HepG2 (cell line): ENCODE measurements at regions not wholly inside any gene's neighbourhood (a gene's known extent, or its start where the extent isn't known, plus 50 kb on each side); places are given as distances from the start of the nearest gene placed in this dataset.

Experiments
- ETV6 ChIP-seq: sonication (generic); formaldehyde crosslinking; conservative IDR thresholded peaks from 2 replicates; pipeline ENCODE4 v1.4.0; 2020; ENCODE audit warnings: missing genetic modification reagents
- EZH2 ChIP-seq: conservative IDR thresholded peaks from 2 replicates; pipeline ENCODE4 v1.6.1; 2012; ENCODE audit warnings: mild to moderate bottlenecking, low read depth, low read length, moderate library complexity
- GMEB2 ChIP-seq: IDR thresholded peaks from 2 replicates; pipeline ENCODE4 v1.6.1; 2016; ENCODE audit warnings: missing biosample characterization, missing genetic modification reagents, low read depth
- ZNF75D ChIP-seq: sonication (generic); formaldehyde crosslinking; IDR thresholded peaks from 2 replicates; pipeline ENCODE4 v1.8.1; 2023; ENCODE audit warnings: missing genetic modification reagents, mild to moderate bottlenecking, borderline replicate concordance

DNA sequence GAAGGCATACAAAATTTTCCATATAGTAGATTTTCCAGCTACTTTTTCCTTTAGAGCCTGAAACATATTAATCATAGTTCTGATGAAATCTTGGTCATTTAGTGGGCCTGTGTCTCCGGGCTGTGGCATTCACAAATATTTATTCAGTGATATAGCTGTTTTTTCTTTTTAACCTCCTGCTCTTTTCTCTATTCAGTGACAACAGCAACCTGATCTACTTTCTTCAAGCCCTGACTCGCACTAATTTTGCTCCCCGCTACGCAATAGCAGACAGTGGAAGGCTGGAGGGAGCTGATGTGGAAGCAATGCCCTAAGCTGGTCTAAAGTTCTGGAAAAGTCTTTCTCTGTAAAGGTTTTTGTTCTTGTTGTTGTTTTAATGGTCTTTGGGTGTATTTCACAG is 289.7 kb downstream of the SLITRK6 start:
- TF ChIP-seq EZH2: no peak
- TF ChIP-seq GMEB2 (CRISPR knock-in tag): no peak
- no peak for TF ChIP-seq ZNF75D (CRISPR knock-in tag)
- no peak for TF ChIP-seq ETV6 (CRISPR knock-in tag)
